WTC11 (cell line): ENCODE measurements at regions not wholly inside any gene's neighbourhood (a gene's known extent, or its start where the extent isn't known, plus 50 kb on each side); places are given as distances from the start of the nearest gene placed in this dataset.

Experiments
- ATAC-seq: fragments of 200-7000 bp; cut with Tn5 transposase; 2 replicates; pipeline ENCODE4 v1.10.0; 2021; ENCODE audit warnings: mild to moderate bottlenecking, moderate library complexity
- CTCF ChIA-PET: fragments of 300-600 bp; sonication (Branson Sonifier 250); formaldehyde crosslinking; loops from one replicate; lab custom pipeline; 2021; ENCODE audit warnings: antibody characterized with exemption; lab: Charles Lee
- POLR2A ChIA-PET: fragments of 350-600 bp; sonication (Branson Sonifier 250); formaldehyde crosslinking; loops from one replicate; lab custom pipeline; 2021; ENCODE audit warnings: antibody characterized with exemption; lab: Charles Lee
- DNase-seq: peaks from one replicate; pipeline ENCODE4 v3.0.0; 2021; ENCODE audit warnings: low spot score
- H3K27ac Mint-ChIP-seq: 2 replicates; pipeline ENCODE4 v1.8.0; 2021; ENCODE audit warnings: mixed read lengths
- H3K27me3 Mint-ChIP-seq: 2 replicates; pipeline ENCODE4 v1.8.0; 2021; ENCODE audit warnings: low read depth, mild to moderate bottlenecking, moderate library complexity, mixed read lengths
- H3K36me3 Mint-ChIP-seq: 2 replicates; pipeline ENCODE4 v1.8.0; 2021; ENCODE audit warnings: mixed read lengths
- H3K4me1 Mint-ChIP-seq: 2 replicates; pipeline ENCODE4 v1.8.0; 2022; ENCODE audit warnings: mixed read lengths
- H3K4me3 Mint-ChIP-seq: 2 replicates; pipeline ENCODE4 v1.8.0; 2021; ENCODE audit warnings: mild to moderate bottlenecking, moderate library complexity, mixed read lengths
- H3K9me3 Mint-ChIP-seq: 2 replicates; pipeline ENCODE4 v1.8.0; 2021; ENCODE audit warnings: mixed read lengths
- CREM ChIP-seq: sonication (generic); formaldehyde crosslinking; IDR thresholded peaks from 2 replicates; pipeline ENCODE4 v1.8.1; 2022; ENCODE audit warnings: mild to moderate bottlenecking, missing genetic modification reagents, moderate library complexity
- CTCF ChIP-seq: fragments of 200-600 bp; IDR thresholded peaks from 2 replicates; pipeline ENCODE4 v1.8.0; 2022; ENCODE audit warnings: antibody characterized with exemption
- ELF4 ChIP-seq: sonication (generic); formaldehyde crosslinking; IDR thresholded peaks from 2 replicates; pipeline ENCODE4 v1.8.1; 2022; ENCODE audit warnings: low read depth, mild to moderate bottlenecking, moderate library complexity, missing genetic modification reagents
- EMX1 ChIP-seq: fragments of 250-450 bp; sonication (Bioruptor Pico); IDR thresholded peaks from 2 replicates; pipeline ENCODE4 v1.8.0; 2021; ENCODE audit warnings: mild to moderate bottlenecking
- FOXP4 ChIP-seq: sonication (generic); formaldehyde crosslinking; IDR thresholded peaks from 2 replicates; pipeline ENCODE4 v1.8.0; 2022; ENCODE audit warnings: mild to moderate bottlenecking, missing genetic modification reagents
- GTF2I ChIP-seq: fragments of 250-450 bp; sonication (Bioruptor Pico); conservative IDR thresholded peaks from 2 replicates; pipeline ENCODE4 v1.4.0; 2021; ENCODE audit warnings: mild to moderate bottlenecking
- JAZF1 ChIP-seq: fragments of 250-450 bp; sonication (Bioruptor Pico); IDR thresholded peaks from 2 replicates; pipeline ENCODE4 v1.9.0; 2021; ENCODE audit warnings: moderate library complexity, mild to moderate bottlenecking, inconsistent platforms
- KAT7 ChIP-seq: sonication (generic); formaldehyde crosslinking; IDR thresholded peaks from 2 replicates; pipeline ENCODE4 v1.8.1; 2023; ENCODE audit warnings: missing genetic modification reagents, mild to moderate bottlenecking, borderline replicate concordance
- MAX ChIP-seq: sonication (generic); formaldehyde crosslinking; IDR thresholded peaks from 2 replicates; pipeline ENCODE4 v1.8.0; 2022; ENCODE audit warnings: mild to moderate bottlenecking, missing genetic modification reagents
- NFYB ChIP-seq: sonication (generic); formaldehyde crosslinking; conservative IDR thresholded peaks from 2 replicates; pipeline ENCODE4 v1.8.0; 2022; ENCODE audit warnings: low read depth, missing genetic modification reagents
- OVOL2 ChIP-seq: fragments of 250-450 bp; sonication (Bioruptor Pico); IDR thresholded peaks from 2 replicates; pipeline ENCODE4 v1.9.0; 2021; ENCODE audit warnings: mild to moderate bottlenecking, borderline replicate concordance
- PRRX2 ChIP-seq: fragments of 250-450 bp; sonication (Bioruptor Pico); IDR thresholded peaks from 2 replicates; pipeline ENCODE4 v1.8.0; 2021; ENCODE audit warnings: mild to moderate bottlenecking
- SP1 ChIP-seq: sonication (generic); formaldehyde crosslinking; conservative IDR thresholded peaks from 2 replicates; pipeline ENCODE4 v1.8.1; 2022; ENCODE audit warnings: missing genetic modification reagents
- STAT6 ChIP-seq: sonication (generic); formaldehyde crosslinking; conservative IDR thresholded peaks from 2 replicates; pipeline ENCODE4 v1.8.1; 2023; ENCODE audit warnings: mild to moderate bottlenecking, low read depth, missing genetic modification reagents, moderate library complexity
- TCF7 ChIP-seq: sonication (generic); formaldehyde crosslinking; IDR thresholded peaks from 2 replicates; pipeline ENCODE4 v1.8.0; 2022; ENCODE audit warnings: mild to moderate bottlenecking, low read depth, missing genetic modification reagents, moderate library complexity
- TP53 ChIP-seq: sonication (generic); formaldehyde crosslinking; IDR thresholded peaks from 2 replicates; pipeline ENCODE4 v1.8.1; 2023; ENCODE audit warnings: mild to moderate bottlenecking, missing genetic modification reagents
- ZNF425 ChIP-seq: fragments of 250-450 bp; sonication (Bioruptor Pico); conservative IDR thresholded peaks from 2 replicates; pipeline ENCODE4 v1.9.0; 2021; ENCODE audit warnings: mild to moderate bottlenecking
- ZNF671 ChIP-seq: fragments of 250-450 bp; sonication (Bioruptor Pico); IDR thresholded peaks from 2 replicates; pipeline ENCODE4 v1.8.0; 2021; ENCODE audit warnings: mild to moderate bottlenecking

GRCh38 chr22:47453049-47453448, 690.6 kb downstream of the TBC1D22A start:
- no peak for ATAC-seq
- CTCF ChIA-PET, result no interaction called here

GRCh38 chr22:47452184-47452583, 689.7 kb downstream of the TBC1D22A start:
- CTCF ChIA-PET, result interaction anchor here (1.4 kb wide), 1 partner anchor 386 kb away, joined by 4 read pairs; no protein-coding TSS in a partner anchor
- H3K4me1 Mint-ChIP-seq, result no peaks in the 10 kb centered on the region
- peak; percentile 53 for TF ChIP-seq CTCF
- no peak for TF ChIP-seq NFYB
- H3K36me3 Mint-ChIP-seq, result peaks cover 27% of the 10 kb centered on the region
- H3K27ac Mint-ChIP-seq, result no peak overlapping the region
- no peak overlapping the region for H3K4me3 Mint-ChIP-seq
- peaks cover 3% of the 10 kb centered on the region; the same call in 1 of the 2 replicates for H3K27me3 Mint-ChIP-seq
- ATAC-seq (peak; percentile 75), DNase-seq (peak; percentile 43)
- POLR2A ChIA-PET, result no interaction called here
- H3K9me3 Mint-ChIP-seq, result peaks cover 46% of the 10 kb centered on the region

More at GRCh38 chr22:47453049-47453448, 690.6 kb downstream of the TBC1D22A start:
- Mint-ChIP-seq H3K27ac (no peak overlapping the region), H3K9me3 (peaks cover 40% of the 10 kb centered on the region), H3K4me3 (no peak overlapping the region), H3K27me3 (no peaks in the 10 kb centered on the region; the same call in 1 of the 2 replicates), H3K4me1 (no peaks in the 10 kb centered on the region), H3K36me3 (peaks cover 21% of the 10 kb centered on the region)
- no peak for TF ChIP-seq PRRX2
- no peak for TF ChIP-seq ZNF671 (CRISPR knock-in tag)
- TF ChIP-seq NFYB, result no peak
- TF ChIP-seq TCF7 (CRISPR knock-in tag), result no peak
- no peak for TF ChIP-seq JAZF1
- TF ChIP-seq OVOL2 (CRISPR knock-in tag), result no peak
- no peak for TF ChIP-seq FOXP4 (CRISPR knock-in tag)
- no peak for TF ChIP-seq KAT7 (CRISPR knock-in tag)
- no peak for TF ChIP-seq GTF2I (CRISPR knock-in tag)
- TF ChIP-seq CREM (CRISPR knock-in tag), result no peak
- no peak for TF ChIP-seq TP53 (CRISPR knock-in tag)
- no peak for TF ChIP-seq ZNF425
- no peak for TF ChIP-seq MAX
- TF ChIP-seq SP1 (CRISPR knock-in tag), result no peak
- TF ChIP-seq ELF4, result no peak
- TF ChIP-seq EMX1 (CRISPR knock-in tag), result no peak
- no peak for TF ChIP-seq STAT6 (CRISPR knock-in tag)
- POLR2A ChIA-PET, result no interaction called here
- DNase-seq, result no peak
